SK-N-SH treated with all-trans-retinoic acid at 6 μM for 48 hours (cell line): ENCODE measurements at regions not wholly inside any gene's neighbourhood (a gene's known extent, or its start where the extent isn't known, plus 50 kb on each side); places are given as distances from the start of the nearest gene placed in this dataset.

Experiments
- ARNTL ChIP-seq: fragments of 450-650 bp; formaldehyde crosslinking; IDR thresholded peaks from 2 replicates; pipeline ENCODE4 v1.5.0; 2020; ENCODE audit warnings: low read depth, mild to moderate bottlenecking, moderate library complexity, borderline replicate concordance
- BACH2 ChIP-seq: fragments of 250-450 bp; sonication (Bioruptor Pico); IDR thresholded peaks from 2 replicates; pipeline ENCODE4 v1.9.0; 2021; ENCODE audit warnings: mild to moderate bottlenecking, borderline replicate concordance
- CSDC2 ChIP-seq: fragments of 250-450 bp; sonication (Bioruptor Pico); IDR thresholded peaks from 2 replicates; pipeline ENCODE4 v1.5.0; 2020; ENCODE audit warnings: mild to moderate bottlenecking, moderate library complexity
- ESRRG ChIP-seq: fragments of 250-450 bp; sonication (Bioruptor Pico); IDR thresholded peaks from 2 replicates; pipeline ENCODE4 v1.6.1; 2021; ENCODE audit warnings: mild to moderate bottlenecking
- RARB ChIP-seq: fragments of 250-450 bp; sonication (Bioruptor Pico); IDR thresholded peaks from 2 replicates; pipeline ENCODE4 v1.8.0; 2021; ENCODE audit warnings: mild to moderate bottlenecking, moderate library complexity
- SNAI2 ChIP-seq: fragments of 250-450 bp; sonication (Bioruptor Pico); IDR thresholded peaks from 2 replicates; pipeline ENCODE4 v1.5.0; 2020; ENCODE audit warnings: mild to moderate bottlenecking, moderate library complexity
- ZFP3 ChIP-seq: fragments of 250-450 bp; sonication (Bioruptor Pico); IDR thresholded peaks from 2 replicates; pipeline ENCODE4 v1.5.0; 2020; ENCODE audit warnings: mild to moderate bottlenecking, moderate library complexity
- ZFP30 ChIP-seq: fragments of 450-650 bp; formaldehyde crosslinking; IDR thresholded peaks from 2 replicates; pipeline ENCODE4 v1.5.0; 2022; ENCODE audit warnings: mild to moderate bottlenecking, moderate library complexity
- ZNF70 ChIP-seq: fragments of 450-650 bp; formaldehyde crosslinking; IDR thresholded peaks from 2 replicates; pipeline ENCODE4 v1.5.0; 2020; ENCODE audit warnings: mild to moderate bottlenecking, moderate library complexity
- ZNF8 ChIP-seq: fragments of 450-650 bp; formaldehyde crosslinking; IDR thresholded peaks from 2 replicates; pipeline ENCODE4 v1.5.0; 2020; ENCODE audit warnings: mild to moderate bottlenecking, moderate library complexity
- TF ChIP-seq, protein P1 (sequence below): fragments of 250-450 bp; sonication (Bioruptor Pico); IDR thresholded peaks from 2 replicates; pipeline ENCODE4 v1.5.1; 2021; ENCODE audit warnings: mild to moderate bottlenecking, moderate library complexity
- TF ChIP-seq, protein P2 (sequence below): fragments of 250-450 bp; sonication (Bioruptor Pico); IDR thresholded peaks from 2 replicates; pipeline ENCODE4 v1.5.1; 2020; ENCODE audit warnings: low read depth, mild to moderate bottlenecking, moderate library complexity
- TF ChIP-seq, protein P3 (sequence below): fragments of 250-450 bp; sonication (Bioruptor Pico); IDR thresholded peaks from 2 replicates; pipeline ENCODE4 v1.8.0; 2020; ENCODE audit warnings: mild to moderate bottlenecking, moderate library complexity, borderline replicate concordance

- TF ChIP-seq SNAI2 (CRISPR knock-in tag) (no peak), RARB (CRISPR knock-in tag) (no peak), ZNF8 (CRISPR knock-in tag) (no peak), ZNF70 (CRISPR knock-in tag) (no peak), ZFP3 (no peak), CSDC2 (CRISPR knock-in tag) (no peak), ARNTL (no peak), BACH2 (CRISPR knock-in tag) (no peak), ESRRG (CRISPR knock-in tag) (no peak), ZFP30 (CRISPR knock-in tag) (no peak)
- TF ChIP-seq, protein P1, sequence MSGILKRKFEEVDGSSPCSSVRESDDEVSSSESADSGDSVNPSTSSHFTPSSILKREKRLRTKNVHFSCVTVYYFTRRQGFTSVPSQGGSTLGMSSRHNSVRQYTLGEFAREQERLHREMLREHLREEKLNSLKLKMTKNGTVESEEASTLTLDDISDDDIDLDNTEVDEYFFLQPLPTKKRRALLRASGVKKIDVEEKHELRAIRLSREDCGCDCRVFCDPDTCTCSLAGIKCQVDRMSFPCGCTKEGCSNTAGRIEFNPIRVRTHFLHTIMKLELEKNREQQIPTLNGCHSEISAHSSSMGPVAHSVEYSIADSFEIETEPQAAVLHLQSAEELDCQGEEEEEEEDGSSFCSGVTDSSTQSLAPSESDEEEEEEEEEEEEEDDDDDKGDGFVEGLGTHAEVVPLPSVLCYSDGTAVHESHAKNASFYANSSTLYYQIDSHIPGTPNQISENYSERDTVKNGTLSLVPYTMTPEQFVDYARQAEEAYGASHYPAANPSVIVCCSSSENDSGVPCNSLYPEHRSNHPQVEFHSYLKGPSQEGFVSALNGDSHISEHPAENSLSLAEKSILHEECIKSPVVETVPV, result no peak
- TF ChIP-seq, protein P2, sequence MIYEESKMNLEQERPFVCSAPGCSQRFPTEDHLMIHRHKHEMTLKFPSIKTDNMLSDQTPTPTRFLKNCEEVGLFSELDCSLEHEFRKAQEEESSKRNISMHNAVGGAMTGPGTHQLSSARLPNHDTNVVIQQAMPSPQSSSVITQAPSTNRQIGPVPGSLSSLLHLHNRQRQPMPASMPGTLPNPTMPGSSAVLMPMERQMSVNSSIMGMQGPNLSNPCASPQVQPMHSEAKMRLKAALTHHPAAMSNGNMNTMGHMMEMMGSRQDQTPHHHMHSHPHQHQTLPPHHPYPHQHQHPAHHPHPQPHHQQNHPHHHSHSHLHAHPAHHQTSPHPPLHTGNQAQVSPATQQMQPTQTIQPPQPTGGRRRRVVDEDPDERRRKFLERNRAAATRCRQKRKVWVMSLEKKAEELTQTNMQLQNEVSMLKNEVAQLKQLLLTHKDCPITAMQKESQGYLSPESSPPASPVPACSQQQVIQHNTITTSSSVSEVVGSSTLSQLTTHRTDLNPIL (CRISPR knock-in tag), result no peak
- TF ChIP-seq, protein P3, sequence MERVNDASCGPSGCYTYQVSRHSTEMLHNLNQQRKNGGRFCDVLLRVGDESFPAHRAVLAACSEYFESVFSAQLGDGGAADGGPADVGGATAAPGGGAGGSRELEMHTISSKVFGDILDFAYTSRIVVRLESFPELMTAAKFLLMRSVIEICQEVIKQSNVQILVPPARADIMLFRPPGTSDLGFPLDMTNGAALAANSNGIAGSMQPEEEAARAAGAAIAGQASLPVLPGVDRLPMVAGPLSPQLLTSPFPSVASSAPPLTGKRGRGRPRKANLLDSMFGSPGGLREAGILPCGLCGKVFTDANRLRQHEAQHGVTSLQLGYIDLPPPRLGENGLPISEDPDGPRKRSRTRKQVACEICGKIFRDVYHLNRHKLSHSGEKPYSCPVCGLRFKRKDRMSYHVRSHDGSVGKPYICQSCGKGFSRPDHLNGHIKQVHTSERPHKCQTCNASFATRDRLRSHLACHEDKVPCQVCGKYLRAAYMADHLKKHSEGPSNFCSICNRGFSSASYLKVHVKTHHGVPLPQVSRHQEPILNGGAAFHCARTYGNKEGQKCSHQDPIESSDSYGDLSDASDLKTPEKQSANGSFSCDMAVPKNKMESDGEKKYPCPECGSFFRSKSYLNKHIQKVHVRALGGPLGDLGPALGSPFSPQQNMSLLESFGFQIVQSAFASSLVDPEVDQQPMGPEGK (CRISPR knock-in tag), result no peak
Measured at GRCh38 chr11:15579287-15580001, 464.7 kb downstream of the INSC start.
